NCI-H1417 (cell line): ENCODE measurements at regions not wholly inside any gene's neighbourhood (a gene's known extent, or its start where the extent isn't known, plus 50 kb on each side); places are given as distances from the start of the nearest gene placed in this dataset.
"Not testable (repeated sequence)": the region's sequence is repeated elsewhere in the genome, so short reads cannot be mapped to it uniquely, and the experiment has no call there.

Experiments
- DNase-seq, 3 experiments: peaks; one replicate each; lab custom pipeline; 2025; lab: John Stamatoyannopoulos, UW

DNA sequence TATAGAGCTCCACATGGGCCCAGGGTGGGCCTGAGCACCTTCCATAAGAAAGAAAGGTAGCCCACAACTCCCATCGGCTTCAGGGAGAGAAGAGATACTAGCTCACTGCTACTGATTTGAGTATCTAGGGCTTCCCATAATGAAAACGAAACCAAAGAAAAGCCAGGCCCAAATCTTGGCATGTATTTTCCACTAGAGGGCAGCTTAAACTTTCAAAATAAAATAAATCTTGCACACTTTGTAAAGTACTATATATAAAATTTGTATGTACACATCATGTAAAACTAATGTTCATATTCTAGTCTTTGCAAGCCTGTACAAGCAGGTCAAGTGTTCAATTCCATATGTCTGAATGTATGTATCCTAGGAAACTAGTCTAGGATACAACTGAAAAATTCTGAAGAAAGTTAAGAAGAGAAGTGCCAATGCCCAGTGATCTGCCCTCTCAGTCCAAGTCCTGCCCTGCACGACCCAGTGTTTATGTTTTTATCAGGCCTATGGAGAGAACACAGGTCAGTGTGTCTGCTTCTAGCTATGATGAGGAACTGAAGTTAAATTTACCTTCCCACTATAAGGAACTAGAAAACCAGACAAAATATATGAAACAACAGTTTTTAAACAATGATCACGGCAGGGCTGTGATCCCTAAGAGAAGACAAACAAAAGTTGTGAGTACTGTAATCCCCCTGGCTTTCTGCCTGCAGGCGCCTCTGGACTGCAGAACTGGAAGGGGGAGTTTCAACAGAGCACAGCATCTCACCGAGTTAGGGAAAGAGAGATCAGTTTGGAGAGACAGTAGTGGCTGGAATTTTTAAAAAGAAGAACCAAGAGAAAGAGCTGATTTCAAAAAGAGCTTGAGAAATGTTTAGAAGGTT lies 475.7 kb downstream of the UQCRFS1 start:
- DNase-seq: peak in 2 of 3 experiments; percentile 13 to 44

DNA sequence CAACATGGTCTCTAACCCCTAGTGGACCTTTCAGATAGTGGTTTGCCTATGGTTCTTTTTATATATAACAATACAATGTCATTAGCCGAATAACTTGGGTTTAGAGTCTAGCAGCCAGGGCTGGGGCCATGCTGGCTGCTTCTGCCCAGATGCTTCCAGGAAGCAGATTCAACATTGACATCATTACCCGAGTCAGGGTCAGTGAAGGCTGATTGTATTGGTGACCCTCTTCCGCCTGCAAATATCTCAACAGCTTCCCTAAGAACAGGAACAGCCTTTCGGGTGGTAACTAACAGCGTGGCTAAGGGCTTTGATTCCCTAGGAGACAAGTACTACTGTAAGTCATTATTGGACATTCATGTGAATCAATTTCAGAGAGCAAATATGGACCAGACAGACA lies 476.4 kb downstream of the UQCRFS1 start:
- DNase-seq: no peak

DNA sequence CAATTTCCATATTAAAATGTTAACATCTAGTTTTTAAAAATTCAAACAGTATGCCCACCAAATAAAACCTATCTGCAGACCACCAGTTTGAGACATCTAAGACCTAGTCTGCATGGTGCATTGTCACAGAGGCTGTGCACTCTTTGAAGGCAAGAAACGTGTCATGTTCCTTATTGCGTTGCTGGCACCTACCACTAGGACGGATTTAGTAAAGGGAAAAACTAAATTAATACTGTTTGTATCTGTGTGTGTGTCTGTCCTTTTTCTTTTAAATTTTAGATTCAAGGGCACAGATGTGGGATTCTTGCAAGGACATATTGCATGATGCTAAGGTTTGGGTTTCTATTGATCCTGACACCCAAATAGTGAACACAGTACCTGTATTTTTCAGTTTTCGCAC lies 481.4 kb downstream of the UQCRFS1 start:
- no peak for DNase-seq

DNA sequence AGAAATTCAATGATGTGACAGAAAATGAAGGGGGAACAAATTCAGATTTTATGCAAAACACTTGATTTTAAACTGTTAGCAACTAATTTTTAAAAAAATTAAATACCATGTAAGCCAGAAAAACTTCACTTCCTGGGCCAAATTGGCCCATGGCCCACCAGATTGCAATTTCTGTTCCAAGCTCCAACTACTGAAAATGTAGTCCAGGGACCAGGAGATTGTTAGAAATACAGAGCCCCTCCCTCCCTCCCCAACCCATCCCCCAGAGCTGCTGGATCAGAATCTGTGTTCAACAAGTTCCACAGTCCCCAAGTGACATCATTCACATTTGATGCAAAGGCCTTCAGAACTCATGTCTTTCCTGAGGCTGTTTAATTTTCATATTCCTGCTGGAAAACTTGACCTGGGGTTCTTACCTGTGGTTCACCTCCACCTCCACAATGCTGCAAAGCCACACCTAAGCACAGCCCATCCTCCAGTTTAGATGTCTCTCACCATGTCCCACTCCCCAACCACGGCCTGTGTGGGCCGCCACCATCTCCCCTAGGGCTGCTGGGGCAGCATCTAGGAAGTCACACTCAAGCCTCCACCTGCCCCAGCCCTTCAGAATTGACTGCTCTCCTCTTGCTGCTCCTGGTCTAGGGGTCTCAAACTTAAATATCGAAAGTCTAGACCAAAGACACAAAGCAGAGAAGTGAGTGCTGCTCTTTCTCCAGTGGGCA lies 482.0 kb downstream of the UQCRFS1 start:
- DNase-seq: no peak

DNA sequence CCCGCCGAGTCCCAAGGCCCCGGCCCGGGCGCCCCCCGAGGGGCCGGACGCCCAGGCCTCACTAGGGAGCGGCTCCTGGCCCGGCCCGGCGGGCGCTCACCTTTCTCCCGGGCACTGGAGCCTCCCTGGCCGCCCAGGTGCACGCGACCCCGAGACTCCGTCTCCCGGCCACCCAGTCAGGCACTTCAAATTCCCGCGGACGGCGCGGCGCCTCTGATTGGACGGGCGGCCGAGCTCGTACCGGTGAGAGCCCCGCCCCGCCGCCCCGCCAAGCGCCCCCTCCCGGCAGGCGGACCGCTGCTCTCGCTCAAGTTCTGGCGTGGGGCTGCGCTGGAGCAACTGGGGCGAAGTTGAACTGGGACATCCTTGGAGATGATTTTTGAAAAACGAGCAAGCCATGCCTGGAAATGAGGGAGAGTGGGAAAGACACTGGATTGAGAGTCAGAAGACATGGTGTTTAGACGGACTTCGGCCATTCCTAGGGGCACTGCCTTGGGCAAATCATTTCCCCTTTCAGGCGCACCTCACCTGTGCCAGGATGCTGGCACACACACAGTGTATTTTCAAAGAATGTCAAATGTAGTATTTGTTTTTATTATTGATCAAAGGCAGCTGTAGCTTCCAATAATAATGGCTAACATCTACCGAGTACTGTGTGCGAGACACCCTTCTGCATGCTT lies 485.3 kb downstream of the UQCRFS1 start:
- DNase-seq: no peak

DNA sequence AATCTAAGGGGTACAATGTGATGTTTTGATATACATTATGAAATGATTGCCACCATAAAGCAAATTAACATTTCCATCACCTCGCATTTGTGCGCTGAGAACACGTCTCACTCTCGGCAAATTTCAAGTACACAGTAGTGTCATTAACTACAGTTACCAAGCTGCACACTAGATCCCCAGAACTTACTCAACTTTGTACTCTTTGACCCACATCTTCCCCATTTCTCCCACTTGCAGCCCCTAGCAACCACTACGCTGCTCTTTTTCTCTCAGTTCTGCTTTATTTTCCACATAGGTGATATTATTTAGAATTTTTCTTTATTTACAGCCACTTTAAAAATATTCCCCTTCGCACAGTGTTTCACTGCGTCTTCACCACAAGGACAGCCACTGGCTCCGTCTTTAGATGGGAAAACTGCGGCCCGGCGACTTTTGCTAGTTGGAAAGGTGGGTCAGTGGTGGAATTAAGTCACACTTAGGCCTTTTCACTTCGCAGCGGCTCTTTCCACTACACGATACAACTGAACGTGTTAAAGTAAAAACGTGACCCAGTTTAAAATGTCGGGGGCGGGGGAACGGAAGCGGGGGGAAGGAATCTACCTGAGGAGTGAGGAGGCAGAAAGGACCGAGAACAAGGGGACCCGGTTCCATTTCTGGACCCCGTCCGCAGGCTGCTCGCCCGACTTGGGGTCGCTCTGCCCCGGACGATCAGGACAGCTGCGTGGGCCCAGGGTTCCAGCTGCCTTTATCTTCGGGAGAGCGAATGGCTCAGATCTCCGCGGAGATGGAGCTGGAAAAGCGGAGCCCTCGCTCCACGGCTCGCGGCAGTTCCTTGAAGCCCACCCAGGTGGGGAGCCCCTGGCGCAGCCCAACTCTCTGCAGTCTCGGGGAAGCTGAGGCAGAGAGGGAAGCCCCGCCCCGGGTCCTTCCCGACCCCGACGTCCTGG lies 486.1 kb downstream of the UQCRFS1 start:
- DNase-seq: no peak

DNA sequence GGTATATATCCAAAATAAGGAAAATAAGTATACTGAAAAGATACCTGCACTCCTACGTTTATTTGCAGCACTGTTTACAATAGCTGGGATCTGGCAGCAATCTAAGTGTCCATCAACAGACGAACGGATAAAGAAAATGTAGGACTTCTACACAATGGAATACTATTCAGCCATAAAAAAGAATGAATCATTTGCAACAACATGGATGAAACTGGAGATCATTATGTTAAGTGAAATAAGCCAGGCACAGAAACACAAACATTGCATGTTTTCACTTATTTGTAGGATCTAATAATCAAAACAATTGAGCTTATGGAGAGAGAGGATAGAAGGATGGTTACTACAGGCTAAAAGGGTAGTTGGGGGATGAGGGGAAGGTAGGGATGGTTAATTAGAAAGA lies 494.0 kb downstream of the UQCRFS1 start:
- no peak for DNase-seq

DNA sequence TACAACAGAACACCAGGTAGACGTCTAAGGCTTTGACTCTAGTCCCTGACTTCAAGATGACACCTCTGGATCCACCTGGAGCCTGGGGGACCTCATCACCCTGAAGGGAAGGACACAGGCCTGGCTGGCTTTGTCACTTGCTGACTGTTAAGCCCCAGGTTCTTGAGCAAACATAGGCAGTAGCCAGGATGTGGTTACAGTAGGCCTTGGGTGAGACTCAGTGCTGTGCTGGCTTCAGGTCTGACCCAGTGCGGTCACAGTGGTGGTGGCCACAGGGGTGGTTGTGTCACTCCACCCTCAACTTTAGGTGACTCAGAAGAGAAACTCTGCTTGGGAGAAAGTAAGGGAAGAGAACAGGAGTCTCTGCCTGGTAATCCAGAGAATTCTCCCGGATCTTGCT lies 497.8 kb downstream of the UQCRFS1 start:
- no peak for DNase-seq

DNA sequence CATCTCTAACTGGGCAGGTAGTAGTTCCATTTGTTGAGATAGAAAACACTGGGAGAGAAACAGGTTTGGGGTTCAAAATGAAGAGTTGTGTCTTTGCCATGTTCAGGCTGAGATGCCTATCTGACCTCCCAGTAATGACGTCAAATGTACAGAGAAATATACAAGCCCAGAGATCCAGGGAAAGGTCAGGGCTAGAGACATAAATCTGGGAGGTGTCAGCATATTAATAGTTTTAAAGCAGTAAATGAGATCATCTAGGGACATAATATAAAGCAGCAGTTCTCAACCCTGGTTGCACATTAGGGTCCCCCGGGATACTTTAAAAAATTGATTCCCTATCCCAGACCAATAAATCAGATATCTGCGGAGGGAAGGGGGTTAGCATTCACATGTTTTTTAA lies 501.5 kb downstream of the UQCRFS1 start:
- DNase-seq: no peak

DNA sequence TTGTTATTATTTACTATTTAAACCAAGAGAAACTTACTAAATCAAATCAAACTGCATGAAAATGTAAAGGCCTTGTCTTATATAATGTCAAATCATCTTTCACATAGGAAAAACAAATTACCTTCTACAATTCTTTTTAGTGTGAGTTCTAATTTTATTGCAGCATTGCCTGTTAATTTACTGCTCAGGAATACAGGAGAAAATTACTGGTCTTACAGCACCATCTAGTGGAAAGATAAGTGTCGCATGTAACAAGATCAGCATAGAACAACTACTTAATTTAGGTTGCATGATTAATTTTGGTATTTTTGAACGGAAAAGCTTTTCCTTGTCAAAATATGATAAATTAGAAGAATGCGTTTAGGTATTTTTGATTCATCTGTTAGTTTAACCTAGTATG lies 502.7 kb downstream of the UQCRFS1 start:
- DNase-seq: peak in 2 of 3 experiments; percentile 57 to 75

DNA sequence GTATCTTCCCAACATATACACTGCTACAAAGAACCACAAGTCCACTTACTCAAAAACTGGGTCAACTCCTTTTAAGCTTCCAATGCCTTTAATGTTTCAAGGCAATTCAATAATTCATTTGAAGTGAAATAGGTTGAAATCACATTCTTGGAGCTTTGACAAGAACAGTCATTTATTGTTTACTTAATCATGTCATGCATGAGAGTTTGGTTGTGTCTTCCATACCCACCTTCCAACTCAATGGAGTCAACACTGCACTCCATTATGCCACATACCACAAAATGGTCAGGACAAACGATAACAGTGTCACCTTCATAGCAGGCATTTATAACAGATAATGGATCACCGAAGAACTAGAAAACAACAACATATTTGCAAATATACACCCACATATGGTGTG lies 506.3 kb downstream of the UQCRFS1 start:
- no peak for DNase-seq

DNA sequence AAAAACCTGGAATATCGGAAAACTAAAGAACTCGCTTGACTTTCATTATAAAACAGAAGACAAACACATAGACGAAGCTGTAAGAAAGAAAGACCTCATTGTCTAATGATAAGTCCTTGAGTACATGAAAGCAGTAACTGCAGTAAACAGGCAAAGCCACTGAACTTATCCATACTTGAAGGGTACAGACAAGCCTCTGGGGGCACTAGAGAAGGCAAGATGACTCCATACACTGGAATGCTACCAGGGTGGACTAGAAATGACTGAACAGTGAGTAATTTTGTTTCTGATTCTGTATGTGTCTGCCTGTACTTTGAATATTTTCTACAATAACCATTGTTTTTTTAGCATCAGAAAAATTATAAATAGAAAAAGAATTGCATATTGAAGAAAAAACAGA lies 507.9 kb downstream of the UQCRFS1 start:
- no peak for DNase-seq

DNA sequence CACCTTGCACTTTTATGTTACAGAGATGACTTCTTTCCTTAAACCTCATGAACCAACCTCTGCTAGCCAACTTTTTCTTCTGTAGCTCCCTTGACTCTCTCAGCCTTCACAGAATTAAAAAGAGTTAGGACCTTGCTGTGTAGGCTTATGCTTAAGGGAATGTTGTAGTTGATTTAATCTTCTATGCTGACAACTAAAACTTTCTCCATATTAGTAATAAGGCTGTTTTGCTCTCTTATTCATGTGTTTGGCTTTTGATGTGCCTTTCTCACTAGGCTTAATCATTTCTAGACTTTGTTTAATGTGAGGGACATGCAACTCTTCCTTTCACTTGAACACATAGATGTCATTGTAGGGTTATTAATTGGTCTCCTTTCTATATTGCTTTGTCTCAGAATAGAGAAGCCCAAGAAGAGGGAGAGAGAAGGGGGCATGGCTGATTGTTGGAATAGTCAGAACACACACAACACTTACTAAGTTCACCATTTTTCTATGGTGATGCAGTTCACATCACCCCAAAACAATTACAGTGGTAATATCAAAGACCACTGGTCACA lies 509.5 kb downstream of the UQCRFS1 start:
- DNase-seq: no peak

DNA sequence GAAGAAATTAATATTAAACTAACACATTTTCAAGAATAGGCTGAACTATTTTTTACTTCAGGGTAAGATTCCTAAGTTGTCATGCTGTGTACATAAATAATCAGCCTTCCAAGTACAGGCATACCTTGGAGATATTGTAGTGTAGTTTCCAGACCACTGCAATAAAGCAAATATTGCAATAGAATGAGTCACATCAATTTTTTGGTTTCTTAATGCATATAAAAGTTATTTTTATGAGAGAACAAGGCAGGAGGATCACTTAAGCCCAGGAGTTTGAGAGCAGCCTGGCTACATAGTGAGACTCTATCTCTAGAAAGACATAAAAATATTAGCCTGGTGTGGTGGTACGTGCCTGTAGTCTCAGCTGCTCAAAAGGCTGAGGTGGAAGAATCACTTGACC lies 511.5 kb downstream of the UQCRFS1 start:
- DNase-seq: no peak

DNA sequence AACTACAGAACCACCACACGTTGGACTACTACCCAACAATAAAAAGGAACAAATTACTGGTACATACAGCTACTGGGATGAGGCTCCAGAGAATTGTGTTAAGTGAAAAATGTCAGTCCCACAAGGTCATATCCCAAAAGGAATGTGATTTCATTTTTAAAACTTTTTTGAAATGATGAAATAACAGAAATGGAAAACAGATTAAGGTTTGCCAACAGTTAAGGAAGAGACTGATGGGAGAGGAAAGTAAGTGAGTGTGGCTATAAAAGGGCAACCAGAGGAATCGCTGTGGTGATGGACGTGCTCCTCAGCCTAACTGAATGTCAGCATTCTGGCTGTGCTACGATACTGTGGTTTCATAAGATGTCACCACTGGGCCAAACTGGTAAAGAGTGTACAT lies 512.8 kb downstream of the UQCRFS1 start:
- DNase-seq: no peak

DNA sequence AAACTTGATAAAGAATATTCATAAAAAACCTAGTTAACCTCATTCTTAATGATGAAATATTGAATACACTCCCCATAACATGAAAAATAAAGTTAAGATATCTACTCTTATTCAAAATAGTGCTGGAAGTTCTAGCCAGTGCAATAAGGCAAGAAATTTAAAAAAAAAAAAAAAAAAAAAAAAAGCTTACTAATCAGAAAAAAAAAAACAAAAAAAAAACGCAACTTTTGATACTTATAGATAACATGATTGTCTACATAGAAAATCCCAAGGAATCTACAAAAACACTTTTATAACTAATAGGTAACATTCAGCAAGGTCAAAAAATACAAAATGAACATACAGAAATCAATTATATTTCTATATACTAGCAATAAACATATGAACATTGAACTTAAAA lies 515.6 kb downstream of the UQCRFS1 start:
- DNase-seq: no peak

DNA sequence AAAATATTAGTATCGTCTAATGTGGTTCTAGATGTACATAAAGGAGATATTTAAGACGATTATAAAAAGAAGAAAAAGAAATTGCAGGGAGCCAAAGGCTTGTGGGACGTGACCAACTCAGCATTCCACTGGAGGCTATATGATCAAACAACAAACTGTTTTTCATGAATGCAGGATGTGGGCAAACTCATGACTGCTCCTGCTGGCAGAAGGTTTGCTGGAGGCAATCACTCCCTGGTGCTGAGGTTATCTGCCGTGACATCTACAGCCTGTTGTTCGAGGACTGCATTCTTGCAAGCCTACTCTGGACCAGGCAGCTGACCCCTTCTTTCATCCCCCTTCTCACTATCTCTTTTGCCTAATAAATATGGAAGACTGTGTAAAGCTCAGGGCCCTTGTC lies 518.1 kb downstream of the UQCRFS1 start:
- DNase-seq: no peak

DNA sequence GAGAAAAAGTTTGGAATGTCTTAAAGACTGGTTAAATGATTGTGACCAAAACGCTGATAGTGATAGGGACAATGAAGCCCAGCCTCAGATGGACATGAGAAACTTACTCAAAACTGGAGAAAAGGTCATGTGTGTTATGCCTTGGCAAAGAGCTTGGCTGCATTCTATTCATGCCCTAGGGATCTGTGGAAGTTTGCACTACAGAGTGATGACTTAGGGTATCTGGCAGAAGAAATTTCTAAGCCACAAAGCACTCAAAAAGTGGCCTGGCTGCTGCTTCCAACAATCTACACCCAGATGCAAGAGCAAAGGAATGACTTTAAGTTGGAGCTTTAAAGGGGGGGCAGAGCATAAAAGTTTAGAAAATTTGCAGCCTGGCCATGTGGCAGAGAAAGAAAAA lies 521.3 kb downstream of the UQCRFS1 start:
- no peak for DNase-seq

DNA sequence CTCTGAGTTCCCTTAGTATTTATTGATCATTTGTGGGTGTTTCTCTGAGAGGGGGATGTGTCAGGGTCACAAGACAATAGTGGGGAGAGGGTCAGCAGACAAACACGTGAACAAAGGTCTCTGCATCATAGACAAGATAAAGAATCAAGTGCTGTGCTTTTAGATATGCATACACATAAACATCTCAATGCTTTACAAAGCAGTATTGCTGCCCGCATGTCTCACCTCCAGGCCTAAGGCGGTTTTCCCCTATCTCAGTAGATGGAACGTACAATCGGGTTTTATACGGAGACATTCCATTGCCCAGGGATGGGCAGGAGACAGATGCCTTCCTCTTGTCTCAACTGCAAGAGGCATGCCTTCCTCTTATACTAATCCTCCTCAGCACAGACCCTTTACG lies 523.5 kb downstream of the UQCRFS1 start:
- not testable (repeated sequence) for DNase-seq

DNA sequence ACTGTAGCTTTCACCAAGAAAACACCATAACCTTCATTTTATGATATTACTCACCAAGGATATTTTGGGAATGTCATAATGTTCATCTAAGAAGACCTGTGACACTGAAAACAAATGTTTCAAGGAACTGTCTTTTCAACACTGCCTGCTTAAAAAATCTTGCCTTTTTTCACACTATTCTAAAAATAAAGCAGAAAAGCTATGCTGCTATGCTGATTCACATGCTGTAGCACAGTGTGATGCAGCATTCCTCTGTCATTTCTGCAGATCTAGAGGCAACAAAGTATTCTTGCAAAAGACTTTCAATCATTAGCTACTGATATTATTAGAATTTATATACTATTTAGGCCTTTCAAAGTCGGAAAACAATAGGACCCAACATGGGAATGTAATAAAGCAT lies 525.7 kb downstream of the UQCRFS1 start:
- DNase-seq: no peak

DNA sequence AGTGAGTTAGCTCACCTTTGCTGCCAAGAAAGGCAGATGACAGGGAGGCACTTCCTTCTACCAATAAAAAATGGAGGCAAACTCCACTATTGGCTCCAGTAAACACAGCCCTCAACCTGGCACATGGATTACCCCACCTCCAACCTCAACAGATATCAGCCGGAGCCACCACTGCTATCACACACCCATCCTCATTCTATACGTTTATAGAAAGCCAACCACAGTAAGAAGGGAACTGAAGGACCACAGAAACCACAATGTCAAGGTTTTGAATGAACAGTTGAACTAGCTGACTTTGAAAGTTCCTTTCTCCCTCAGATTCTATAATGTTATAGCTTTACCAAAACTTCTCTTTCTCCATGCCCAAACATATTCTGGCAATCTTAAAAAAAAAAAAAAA lies 526.2 kb downstream of the UQCRFS1 start:
- no peak for DNase-seq
